Mesodermal cell (in vitro differentiated cells): ENCODE measurements at regions not wholly inside any gene's neighbourhood (a gene's known extent, or its start where the extent isn't known, plus 50 kb on each side); places are given as distances from the start of the nearest gene placed in this dataset.

Experiments used
- H3K27ac ChIP-seq: 2 replicates; pipeline ENCODE4 v1.7.0; 2013; ENCODE audit warnings: mild to moderate bottlenecking, low read depth, low read length, moderate library complexity; ENCODE audit not compliant: severe bottlenecking
- H3K36me3 ChIP-seq: 2 replicates; pipeline ENCODE4 v1.7.1; 2013; ENCODE audit warnings: mild to moderate bottlenecking, low read length, moderate library complexity; ENCODE audit not compliant: control insufficient read depth, insufficient read depth
- H3K4me1 ChIP-seq: one replicate; pipeline ENCODE4 v1.7.1; 2013; ENCODE audit warnings: mild to moderate bottlenecking, low read length; ENCODE audit not compliant: insufficient read depth, control insufficient read depth, poor library complexity, severe bottlenecking
- H3K4me3 ChIP-seq: 2 replicates; pipeline ENCODE4 v1.7.0; 2013; ENCODE audit warnings: low read length, control low read depth, mild to moderate bottlenecking; ENCODE audit not compliant: insufficient read depth, poor library complexity, severe bottlenecking; ENCODE audit errors: extremely low read depth
- H3K9me3 ChIP-seq: 2 replicates; pipeline ENCODE4 v1.7.1; 2013; ENCODE audit warnings: mild to moderate bottlenecking, low read length, moderate library complexity; ENCODE audit not compliant: control insufficient read depth
- WGBS, 2 experiments: methylation state at CpG; one replicate each; pipeline ENCODE4 v1.1.5; 2013; ENCODE audit warnings: missing lambda C conversion rate in 2 of 2; ENCODE audit not compliant: insufficient coverage in 2 of 2; 5-methylcytosine and 5-hydroxymethylcytosine counted together

GRCh38 chr11:24226606-24227005 is 270.2 kb upstream of the LUZP2 start:
- Histone ChIP-seq H3K9me3 (no peaks in the 10 kb centered on the region), H3K27ac (no peak overlapping the region), H3K4me1 (no peaks in the 10 kb centered on the region), H3K36me3 (no peaks in the 10 kb centered on the region), H3K4me3 (no peak overlapping the region)
- WGBS, 2 experiments = 100% methylated on average over 1 of the region's 1 CpG

- H3K9me3 ChIP-seq = no peaks in the 10 kb centered on the region
- no peaks in the 10 kb centered on the region for H3K4me1 ChIP-seq
- WGBS, 2 experiments = no CpG with 5 or more reads among the region's 1 CpG
- no peak overlapping the region for H3K4me3 ChIP-seq
- H3K36me3 ChIP-seq = no peaks in the 10 kb centered on the region
- no peak overlapping the region for H3K27ac ChIP-seq
These were observed 263.8 kb upstream of the LUZP2 start for GRCh38 chr11:24233041-24233440.

DNA sequence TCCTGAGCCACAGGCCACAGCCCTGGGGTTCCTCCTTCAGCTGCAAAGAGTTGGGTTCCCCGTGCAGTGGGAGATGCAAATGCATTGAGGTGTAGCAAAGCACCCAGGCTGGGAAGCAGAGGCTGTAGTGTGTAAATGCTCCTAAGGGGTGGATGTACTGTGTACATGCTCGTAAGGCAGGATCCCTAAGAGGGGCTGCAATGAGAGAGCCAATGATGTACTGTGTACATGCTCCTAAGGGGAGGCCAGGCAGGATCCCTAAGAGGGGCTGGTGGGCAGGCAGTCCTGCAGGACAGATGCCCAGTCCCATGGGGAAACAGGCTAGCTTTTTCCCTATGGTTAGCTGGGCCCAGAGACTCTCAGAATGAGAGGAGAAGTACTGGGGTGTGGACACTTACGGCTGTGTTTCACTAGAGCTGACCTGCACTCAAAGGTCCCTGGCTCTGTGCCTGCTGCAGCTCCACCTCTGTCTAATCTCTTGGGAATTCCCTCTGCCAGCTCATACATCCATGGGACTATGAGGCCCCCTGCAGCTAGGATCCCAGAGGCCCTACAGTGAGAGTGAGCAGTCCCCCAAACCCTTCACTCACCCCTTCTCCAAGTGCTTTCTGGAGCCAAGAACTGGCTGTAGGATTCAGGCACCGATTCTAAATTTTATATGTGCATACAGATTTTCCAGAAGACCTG is 261.9 kb upstream of the LUZP2 start:
- H3K27ac ChIP-seq = no peak overlapping the region
- H3K4me1 ChIP-seq = no peaks in the 10 kb centered on the region
- H3K4me3 ChIP-seq = no peak overlapping the region
- WGBS, 2 experiments = 97 to 100% methylated on average over 1 to 3 of the region's 4 CpGs
- no peaks in the 10 kb centered on the region for H3K36me3 ChIP-seq
- H3K9me3 ChIP-seq = no peaks in the 10 kb centered on the region

GRCh38 chr11:24238771-24239645 is 257.8 kb upstream of the LUZP2 start:
- no peak overlapping the region for H3K4me3 ChIP-seq
- no peak overlapping the region for H3K27ac ChIP-seq
- no peaks in the 10 kb centered on the region for H3K9me3 ChIP-seq
- H3K36me3 ChIP-seq = no peaks in the 10 kb centered on the region
- WGBS, 2 experiments = 89% methylated on average over 1 of the region's 3 CpGs; no CpG with 5 or more reads in 1 of the 2 experiments
- no peaks in the 10 kb centered on the region for H3K4me1 ChIP-seq

DNA sequence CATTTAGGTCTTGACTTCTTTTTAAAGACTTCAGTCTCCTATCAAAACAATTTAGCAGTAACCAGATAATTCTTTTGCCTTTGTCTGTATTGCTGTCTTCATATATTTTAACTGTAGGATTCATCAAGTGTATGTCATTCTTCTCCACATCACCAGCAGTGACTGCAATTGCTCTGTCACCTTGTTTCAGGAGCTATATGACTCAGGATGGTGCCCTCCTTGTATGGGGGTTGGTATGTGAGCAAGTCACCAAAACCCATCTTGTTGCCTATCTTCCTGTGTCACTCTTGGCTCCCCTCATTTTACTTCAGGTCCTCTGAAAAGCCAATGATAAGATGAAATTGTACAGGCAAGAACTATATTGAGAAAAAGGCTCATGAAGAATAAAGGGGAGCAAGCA is 256.9 kb upstream of the LUZP2 start:
- no peak overlapping the region for H3K27ac ChIP-seq
- no peak overlapping the region for H3K4me3 ChIP-seq
- no peaks in the 10 kb centered on the region for H3K4me1 ChIP-seq
- no peaks in the 10 kb centered on the region for H3K36me3 ChIP-seq
- H3K9me3 ChIP-seq = no peaks in the 10 kb centered on the region

DNA sequence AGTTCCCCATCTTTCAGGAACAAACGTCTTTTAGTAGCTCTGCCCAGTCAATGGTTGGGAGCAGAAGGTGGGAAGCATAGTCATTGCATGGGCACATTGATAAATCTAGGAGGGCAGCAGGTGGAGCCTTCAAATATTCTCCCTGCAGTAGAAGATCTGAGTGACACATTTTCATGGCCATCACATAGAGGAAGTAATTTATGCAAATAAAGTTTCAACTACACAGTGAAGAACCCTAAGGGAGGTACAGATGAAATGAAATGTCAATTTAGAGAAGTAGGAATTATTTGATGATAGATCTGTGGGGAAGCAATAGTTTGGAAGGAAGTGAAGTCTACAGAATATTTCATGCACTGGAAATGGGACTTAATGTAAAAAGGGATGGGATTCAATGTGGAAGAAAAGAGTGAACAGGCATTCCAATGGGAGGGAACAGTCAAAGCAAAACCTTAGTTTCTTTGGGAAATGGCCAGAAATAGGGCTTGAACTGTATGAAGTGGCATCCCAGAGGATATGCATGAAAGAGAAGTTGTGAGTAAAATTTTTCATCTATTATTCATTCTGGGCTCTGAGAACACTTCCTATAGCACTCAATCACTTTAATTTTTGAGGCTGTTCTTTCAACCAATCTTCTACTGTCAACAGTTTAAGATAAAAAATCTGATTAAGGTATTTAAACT is 256.2 kb upstream of the LUZP2 start:
- Histone ChIP-seq H3K4me1 (no peaks in the 10 kb centered on the region), H3K9me3 (no peaks in the 10 kb centered on the region), H3K36me3 (no peaks in the 10 kb centered on the region), H3K27ac (no peak overlapping the region), H3K4me3 (no peak overlapping the region)
- 78% methylated on average over 1 of the region's 1 CpG; no CpG with 5 or more reads in 1 of the 2 experiments for WGBS, 2 experiments

- H3K9me3 ChIP-seq = no peaks in the 10 kb centered on the region
- no peak overlapping the region for H3K27ac ChIP-seq
- no peak overlapping the region for H3K4me3 ChIP-seq
- no peaks in the 10 kb centered on the region for H3K36me3 ChIP-seq
- H3K4me1 ChIP-seq = no peaks in the 10 kb centered on the region
- no CpG with 5 or more reads among the region's 1 CpG for WGBS, 2 experiments
These were observed 250.1 kb upstream of the LUZP2 start for GRCh38 chr11:24246715-24247114.

DNA sequence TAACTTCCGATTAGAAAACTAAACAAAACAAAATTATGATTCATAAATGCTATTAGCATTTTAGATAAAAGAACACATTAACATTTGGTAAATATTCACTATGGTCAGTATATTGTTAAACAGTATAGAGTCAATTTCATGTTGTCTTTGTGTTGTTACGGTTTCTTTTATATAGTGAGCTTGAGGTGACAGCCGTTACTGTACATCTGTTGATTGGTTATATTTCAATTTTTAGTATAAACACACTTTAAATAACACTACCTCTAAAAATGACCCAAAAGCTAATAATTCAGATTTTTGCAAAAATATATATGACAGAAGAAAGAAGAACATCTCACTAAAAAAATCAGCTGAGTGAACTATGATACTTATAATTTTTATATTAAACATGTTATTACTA is 249.0 kb upstream of the LUZP2 start:
- WGBS, 2 experiments = no CpG with 5 or more reads among the region's 3 CpGs
- Histone ChIP-seq H3K4me3 (no peak overlapping the region), H3K9me3 (no peaks in the 10 kb centered on the region), H3K36me3 (no peaks in the 10 kb centered on the region), H3K27ac (no peak overlapping the region), H3K4me1 (no peaks in the 10 kb centered on the region)

GRCh38 chr11:24249921-24250320 is 246.9 kb upstream of the LUZP2 start:
- H3K4me1 ChIP-seq = no peaks in the 10 kb centered on the region
- WGBS, 2 experiments = no CpG with 5 or more reads among the region's 1 CpG
- H3K4me3 ChIP-seq = no peak overlapping the region
- no peak overlapping the region for H3K27ac ChIP-seq
- H3K36me3 ChIP-seq = no peaks in the 10 kb centered on the region
- no peaks in the 10 kb centered on the region for H3K9me3 ChIP-seq

DNA sequence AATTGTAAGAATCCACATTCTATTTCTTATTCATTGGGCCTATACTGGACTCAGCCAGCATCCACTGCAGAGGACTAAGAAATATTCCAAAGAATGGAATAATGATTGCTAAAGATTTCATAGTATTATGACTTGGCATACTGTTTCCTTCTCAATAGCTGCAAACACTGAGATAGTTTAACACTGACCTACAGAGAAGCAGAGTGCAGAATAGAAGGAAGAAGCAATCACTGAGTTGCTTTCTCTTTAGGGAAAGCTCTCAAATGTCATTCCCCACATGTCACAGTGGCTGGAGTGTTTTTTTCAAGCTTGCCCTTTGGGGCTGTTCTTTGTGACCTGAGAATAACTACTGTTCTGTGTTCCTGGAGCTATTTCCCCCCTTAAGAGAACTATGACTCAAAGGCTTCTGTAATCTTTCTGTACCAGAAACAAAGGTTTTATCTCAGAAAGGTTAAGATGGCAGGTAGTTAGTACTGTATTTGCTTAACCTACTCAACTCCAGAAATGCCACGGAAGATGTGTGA is 243.6 kb upstream of the LUZP2 start:
- Histone ChIP-seq H3K36me3 (no peaks in the 10 kb centered on the region), H3K4me1 (no peaks in the 10 kb centered on the region), H3K27ac (no peak overlapping the region), H3K9me3 (no peaks in the 10 kb centered on the region), H3K4me3 (no peak overlapping the region)
- WGBS, 2 experiments = no CpG with 5 or more reads among the region's 1 CpG
